Mammary epithelial cell (primary cell): ENCODE measurements at regions not wholly inside any gene's neighbourhood (a gene's known extent, or its start where the extent isn't known, plus 50 kb on each side); places are given as distances from the start of the nearest gene placed in this dataset.

Experiments
- EZH2 ChIP-seq: IDR thresholded peaks from 2 replicates; pipeline ENCODE4 v1.6.1; 2012; ENCODE audit warnings: low read length, inconsistent platforms, borderline replicate concordance
- TF ChIP-seq, protein P1 (sequence below), 2 donors: IDR thresholded peaks in 1 of 2; conservative IDR thresholded peaks in 1 of 2; 2 replicates each; pipeline ENCODE4 v1.5.1; 2011 to 2012; ENCODE audit warnings: inconsistent platforms in 2 of 2, low read length in 2 of 2, mild to moderate bottlenecking in 2 of 2, control low read depth in 1 of 2, low read depth in 1 of 2; ENCODE audit not compliant: insufficient read depth in 1 of 2; ENCODE audit errors: extremely low read depth in 1 of 2

DNA sequence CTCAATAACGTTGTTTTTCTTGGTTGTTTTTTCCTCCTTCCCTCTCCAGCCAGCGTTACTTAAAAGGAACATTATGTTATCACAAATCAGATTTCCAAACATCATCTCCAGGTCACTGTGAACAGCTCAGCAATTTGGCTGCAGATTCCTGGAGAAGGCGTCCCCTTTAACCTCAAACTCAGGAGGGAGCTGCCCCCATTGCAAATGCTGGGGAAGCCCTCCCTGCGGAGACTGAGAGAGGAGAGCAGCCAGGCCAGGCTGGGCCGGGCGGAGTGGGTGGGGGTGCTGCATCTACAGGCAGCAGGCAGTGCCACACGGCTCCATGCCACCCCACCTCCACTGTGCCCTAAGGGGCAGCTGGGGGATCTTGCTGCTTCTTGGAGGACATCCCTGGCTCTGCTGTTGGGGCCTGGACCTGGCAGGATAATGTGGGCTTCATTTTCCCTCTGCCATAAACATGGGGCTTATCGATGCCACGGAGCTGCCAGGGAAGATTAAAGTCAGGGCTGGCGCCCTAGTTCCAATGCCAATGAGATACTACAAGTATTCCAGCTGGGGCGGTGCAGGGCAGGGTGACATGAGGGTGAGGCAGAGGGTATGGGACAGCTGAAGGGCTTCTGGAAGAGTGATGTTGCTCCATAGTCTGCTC is 148.8 kb downstream of the PJA1 start:
- TF ChIP-seq, protein P1, sequence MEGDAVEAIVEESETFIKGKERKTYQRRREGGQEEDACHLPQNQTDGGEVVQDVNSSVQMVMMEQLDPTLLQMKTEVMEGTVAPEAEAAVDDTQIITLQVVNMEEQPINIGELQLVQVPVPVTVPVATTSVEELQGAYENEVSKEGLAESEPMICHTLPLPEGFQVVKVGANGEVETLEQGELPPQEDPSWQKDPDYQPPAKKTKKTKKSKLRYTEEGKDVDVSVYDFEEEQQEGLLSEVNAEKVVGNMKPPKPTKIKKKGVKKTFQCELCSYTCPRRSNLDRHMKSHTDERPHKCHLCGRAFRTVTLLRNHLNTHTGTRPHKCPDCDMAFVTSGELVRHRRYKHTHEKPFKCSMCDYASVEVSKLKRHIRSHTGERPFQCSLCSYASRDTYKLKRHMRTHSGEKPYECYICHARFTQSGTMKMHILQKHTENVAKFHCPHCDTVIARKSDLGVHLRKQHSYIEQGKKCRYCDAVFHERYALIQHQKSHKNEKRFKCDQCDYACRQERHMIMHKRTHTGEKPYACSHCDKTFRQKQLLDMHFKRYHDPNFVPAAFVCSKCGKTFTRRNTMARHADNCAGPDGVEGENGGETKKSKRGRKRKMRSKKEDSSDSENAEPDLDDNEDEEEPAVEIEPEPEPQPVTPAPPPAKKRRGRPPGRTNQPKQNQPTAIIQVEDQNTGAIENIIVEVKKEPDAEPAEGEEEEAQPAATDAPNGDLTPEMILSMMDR (conservative IDR thresholded peaks at IDR 0.05 in 1 of 2, IDR thresholded peaks at IDR 0.05 in 1 of 2; ENCODE audit: extremely low read depth in 1 of 2, insufficient read depth in 1 of 2, low read depth in 1 of 2, low read length in 2 of 2) = no peak
- no peak for TF ChIP-seq EZH2
